CD4-positive, alpha-beta T cell (primary cell): ENCODE measurements at regions not wholly inside any gene's neighbourhood (a gene's known extent, or its start where the extent isn't known, plus 50 kb on each side); places are given as distances from the start of the nearest gene placed in this dataset.
"Not testable (repeated sequence)": the region's sequence is repeated elsewhere in the genome, so short reads cannot be mapped to it uniquely, and the experiment has no call there.

Experiments
- ATAC-seq: fragments of 200-7000 bp; cut with Tn5 transposase; one replicate; pipeline ENCODE4 v1.10.0; 2022; ENCODE audit warnings: mild to moderate bottlenecking; ENCODE audit not compliant: poor library complexity
- CTCF ChIA-PET: fragments of 350-600 bp; sonication (Branson Sonifier 250); formaldehyde crosslinking; loops from one replicate; lab custom pipeline; 2021; ENCODE audit warnings: antibody characterized with exemption, inconsistent platforms; lab: Charles Lee
- POLR2A ChIA-PET: fragments of 350-600 bp; sonication (Branson Sonifier 250); formaldehyde crosslinking; loops from one replicate; lab custom pipeline; 2021; ENCODE audit warnings: antibody characterized with exemption, inconsistent platforms; lab: Charles Lee
- DNase-seq, 14 experiments: peaks; one replicate each; pipeline ENCODE4 v3.0.0-alpha.2; 2013 to 2020; ENCODE audit warnings: mixed read lengths in 2 of 14
- H3K27ac ChIP-seq, 2 donors: one replicate each; pipeline versions ENCODE4 v1.5.1 to v1.7.0; 2013; ENCODE audit warnings: low read length in 2 of 2, low read depth in 1 of 2, mild to moderate bottlenecking in 1 of 2
- H3K27me3 ChIP-seq, 2 experiments: 1 replicate in 1 of 2; 2 replicates in 1 of 2; pipeline versions ENCODE4 v1.6.1 to v1.7.0; 2013; ENCODE audit warnings: low read length in 2 of 2, control low read depth in 1 of 2, mild to moderate bottlenecking in 1 of 2, moderate library complexity in 1 of 2; ENCODE audit not compliant: insufficient read depth in 2 of 2, control insufficient read depth in 1 of 2
- H3K36me3 ChIP-seq: one replicate; pipeline ENCODE4 v1.6.1; 2013; ENCODE audit warnings: low read length, control low read depth; ENCODE audit not compliant: insufficient read depth
- H3K4me1 ChIP-seq: one replicate; pipeline ENCODE4 v1.6.1; 2013; ENCODE audit warnings: low read length, control low read depth; ENCODE audit not compliant: insufficient read depth
- H3K4me3 ChIP-seq: one replicate; pipeline ENCODE4 v1.5.1; 2013; ENCODE audit warnings: mild to moderate bottlenecking, low read length, moderate library complexity
- H3K9me3 ChIP-seq, 2 experiments: 1 replicate in 1 of 2; 2 replicates in 1 of 2; pipeline versions ENCODE4 v1.6.1 to v1.7.0; 2013; ENCODE audit warnings: low read length in 2 of 2, mild to moderate bottlenecking in 2 of 2, control low read depth in 1 of 2, moderate library complexity in 1 of 2; ENCODE audit not compliant: control insufficient read depth in 1 of 2, insufficient read depth in 1 of 2
- H3K27ac Mint-ChIP-seq: one replicate; pipeline ENCODE4 v1.8.0; 2020; ENCODE audit warnings: mixed read lengths
- H3K27me3 Mint-ChIP-seq: one replicate; pipeline ENCODE4 v1.8.0; 2021; ENCODE audit warnings: mixed read lengths
- H3K36me3 Mint-ChIP-seq: one replicate; pipeline ENCODE4 v1.8.0; 2021; ENCODE audit warnings: low read depth, mixed read lengths
- H3K4me1 Mint-ChIP-seq: one replicate; pipeline ENCODE4 v1.8.0; 2021; ENCODE audit warnings: low read depth, mixed read lengths
- H3K4me3 Mint-ChIP-seq: one replicate; pipeline ENCODE4 v1.8.0; 2020; ENCODE audit warnings: mild to moderate bottlenecking, mixed read lengths
- H3K9me3 Mint-ChIP-seq: one replicate; pipeline ENCODE4 v1.8.0; 2020; ENCODE audit warnings: mixed read lengths
- intact Hi-C, 2 experiments: fragments of 100-400 bp; cut with DNase I in 1 of 2; cut with micrococcal nuclease in 1 of 2; formaldehyde crosslinking; loops; one replicate each; pipeline versions ENCODE4 v1.15.1 to v1.9.0; 2023 to 2025; cut with DNase I, micrococcal nuclease
- TF ChIP-seq, protein P1 (sequence below): fragments of 200-600 bp; IDR thresholded peaks from one replicate; pipeline ENCODE4 v1.8.0; 2022; ENCODE audit warnings: antibody characterized with exemption, mild to moderate bottlenecking

- H3K27me3 ChIP-seq, result no peaks in the 10 kb centered on the region
- ChIA-PET POLR2A (no interaction called here), CTCF (no interaction called here)
- no peak overlapping the region for H3K4me3 Mint-ChIP-seq
- ATAC-seq, result no peak
- intact Hi-C loops, result no loop called here
- H3K9me3 ChIP-seq, result peaks cover 7 to 11% of the 10 kb centered on the region in 2 experiments
- DNase-seq, result no peak
- H3K4me3 ChIP-seq, result no peak overlapping the region
- no peak overlapping the region for H3K27ac ChIP-seq
- no peaks in the 10 kb centered on the region for H3K36me3 ChIP-seq
- H3K27me3 Mint-ChIP-seq, result no peaks in the 10 kb centered on the region
- H3K27ac Mint-ChIP-seq, result no peak overlapping the region
- H3K36me3 Mint-ChIP-seq, result peaks cover 48% of the 10 kb centered on the region
- peaks cover 25% of the 10 kb centered on the region for H3K9me3 Mint-ChIP-seq
- no peaks in the 10 kb centered on the region for H3K4me1 ChIP-seq
- no peaks in the 10 kb centered on the region for H3K4me1 Mint-ChIP-seq
- TF ChIP-seq, protein P1, sequence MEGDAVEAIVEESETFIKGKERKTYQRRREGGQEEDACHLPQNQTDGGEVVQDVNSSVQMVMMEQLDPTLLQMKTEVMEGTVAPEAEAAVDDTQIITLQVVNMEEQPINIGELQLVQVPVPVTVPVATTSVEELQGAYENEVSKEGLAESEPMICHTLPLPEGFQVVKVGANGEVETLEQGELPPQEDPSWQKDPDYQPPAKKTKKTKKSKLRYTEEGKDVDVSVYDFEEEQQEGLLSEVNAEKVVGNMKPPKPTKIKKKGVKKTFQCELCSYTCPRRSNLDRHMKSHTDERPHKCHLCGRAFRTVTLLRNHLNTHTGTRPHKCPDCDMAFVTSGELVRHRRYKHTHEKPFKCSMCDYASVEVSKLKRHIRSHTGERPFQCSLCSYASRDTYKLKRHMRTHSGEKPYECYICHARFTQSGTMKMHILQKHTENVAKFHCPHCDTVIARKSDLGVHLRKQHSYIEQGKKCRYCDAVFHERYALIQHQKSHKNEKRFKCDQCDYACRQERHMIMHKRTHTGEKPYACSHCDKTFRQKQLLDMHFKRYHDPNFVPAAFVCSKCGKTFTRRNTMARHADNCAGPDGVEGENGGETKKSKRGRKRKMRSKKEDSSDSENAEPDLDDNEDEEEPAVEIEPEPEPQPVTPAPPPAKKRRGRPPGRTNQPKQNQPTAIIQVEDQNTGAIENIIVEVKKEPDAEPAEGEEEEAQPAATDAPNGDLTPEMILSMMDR, result no peak
These were observed 1390.6 kb downstream of the UQCRFS1 start for GRCh38 chr19:27822336-27822735.

DNA sequence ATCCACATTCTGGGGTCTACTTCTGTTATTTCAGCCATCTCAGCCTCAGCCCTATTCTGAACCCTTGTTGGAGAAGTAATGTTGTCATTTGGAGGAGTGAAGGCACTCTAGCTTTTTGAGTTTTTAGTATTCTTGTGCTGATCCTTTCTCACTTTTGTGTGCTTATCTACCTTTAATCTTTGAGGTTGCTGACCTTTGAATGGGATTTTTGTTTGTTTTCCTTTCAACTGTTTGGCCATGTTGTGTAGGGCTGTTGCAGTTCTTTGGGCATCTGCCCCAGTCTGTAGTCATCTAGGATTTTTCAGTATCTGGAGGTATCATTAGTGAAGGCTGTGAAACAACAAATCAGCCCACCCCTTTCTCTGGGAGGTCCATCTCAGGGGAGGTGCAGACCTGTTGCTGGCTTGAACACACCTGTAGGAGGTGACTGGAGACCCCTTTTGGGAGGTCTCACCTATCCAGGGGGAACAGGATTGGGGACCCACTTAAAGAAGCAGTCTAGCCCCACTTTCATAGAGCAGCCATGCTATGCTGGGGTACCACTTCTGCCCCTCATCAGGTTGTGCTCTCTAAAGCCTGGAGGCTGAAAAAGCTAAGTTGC lies 1391.4 kb downstream of the UQCRFS1 start:
- ChIA-PET CTCF (no interaction called here), POLR2A (no interaction called here)
- no peaks in the 10 kb centered on the region for H3K4me1 ChIP-seq
- DNase-seq, result no peak
- no peaks in the 10 kb centered on the region for H3K36me3 ChIP-seq
- TF ChIP-seq, protein P1, result no peak
- peaks cover 7 to 11% of the 10 kb centered on the region in 2 experiments for H3K9me3 ChIP-seq
- no peak overlapping the region for H3K4me3 ChIP-seq
- ATAC-seq, result no peak
- H3K27ac ChIP-seq, result no peak overlapping the region
- Mint-ChIP-seq H3K4me1 (no peaks in the 10 kb centered on the region), H3K4me3 (no peak overlapping the region), H3K27me3 (no peaks in the 10 kb centered on the region), H3K36me3 (peaks cover 54% of the 10 kb centered on the region), H3K27ac (no peak overlapping the region), H3K9me3 (peaks cover 29% of the 10 kb centered on the region)
- H3K27me3 ChIP-seq, result no peaks in the 10 kb centered on the region
- intact Hi-C loops, result no loop called here

DNA sequence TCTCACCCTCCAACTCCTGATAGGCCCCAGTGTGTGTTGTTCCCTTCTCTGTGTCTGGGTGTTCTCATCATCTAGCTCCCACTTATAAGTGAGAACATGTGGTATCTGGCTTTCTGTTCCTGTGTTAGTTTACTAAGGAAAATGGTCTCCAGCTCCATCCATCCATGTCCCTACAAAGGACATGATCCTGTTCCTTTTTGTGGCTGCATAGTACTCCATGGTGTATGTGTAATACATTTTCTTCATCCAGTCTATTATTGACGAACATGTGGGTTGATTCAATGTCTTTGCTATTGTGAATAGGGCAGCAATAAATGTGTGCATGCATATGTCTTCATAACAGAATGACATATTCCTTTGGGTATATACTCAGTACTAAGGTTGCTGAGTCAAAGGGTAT lies 1397.0 kb downstream of the UQCRFS1 start:
- no peak for ATAC-seq
- peaks cover 50% of the 10 kb centered on the region for H3K36me3 Mint-ChIP-seq
- POLR2A ChIA-PET, result no interaction called here

DNA sequence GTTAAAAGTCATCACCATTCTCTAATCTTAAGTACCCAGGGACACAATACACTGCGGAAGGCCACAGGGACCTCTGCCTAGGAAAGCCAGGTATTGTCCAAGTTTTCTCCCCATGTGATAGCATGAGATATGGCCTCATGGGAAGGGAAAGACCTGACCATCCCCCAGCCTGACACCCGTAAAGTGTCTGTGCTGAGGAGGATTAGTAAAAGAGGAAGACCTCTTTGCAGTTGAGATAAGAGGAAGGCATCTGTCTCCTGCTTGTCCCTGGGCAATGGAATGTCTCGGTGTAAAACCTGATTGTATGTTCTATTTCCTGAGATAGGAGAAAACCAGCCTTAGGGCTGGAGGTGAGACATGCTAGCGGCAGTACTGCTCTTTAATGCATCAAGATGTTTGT lies 1398.1 kb downstream of the UQCRFS1 start:
- H3K4me1 ChIP-seq, H3K4me1 Mint-ChIP-seq, H3K27me3 ChIP-seq, H3K36me3 ChIP-seq, ATAC-seq, H3K27me3 Mint-ChIP-seq, DNase-seq, intact Hi-C loops, H3K27ac ChIP-seq, H3K4me3 Mint-ChIP-seq, POLR2A ChIA-PET, H3K4me3 ChIP-seq, CTCF ChIA-PET, H3K27ac Mint-ChIP-seq, H3K9me3 ChIP-seq: not testable (repeated sequence)
- Mint-ChIP-seq H3K9me3 (peaks cover 29% of the 10 kb centered on the region), H3K36me3 (peaks cover 46% of the 10 kb centered on the region)

More for the DNA sequence above, 1397.0 kb downstream of the UQCRFS1 start:
- no peak overlapping the region for H3K27ac Mint-ChIP-seq
- H3K9me3 ChIP-seq, result peaks cover 0 to 8% of the 10 kb centered on the region in 2 experiments
- H3K27me3 Mint-ChIP-seq, result no peaks in the 10 kb centered on the region
- DNase-seq, result no peak
- intact Hi-C loops, result no loop called here
- H3K27me3 ChIP-seq, result no peaks in the 10 kb centered on the region
- no peak overlapping the region for H3K4me3 ChIP-seq
- peaks cover 29% of the 10 kb centered on the region for H3K9me3 Mint-ChIP-seq
- H3K36me3 ChIP-seq, result no peaks in the 10 kb centered on the region
- no peaks in the 10 kb centered on the region for H3K4me1 ChIP-seq
- no peak overlapping the region for H3K4me3 Mint-ChIP-seq
- CTCF ChIA-PET, result no interaction called here
- H3K27ac ChIP-seq, result no peak overlapping the region
- TF ChIP-seq, protein P1, result no peak
- H3K4me1 Mint-ChIP-seq, result no peaks in the 10 kb centered on the region

DNA sequence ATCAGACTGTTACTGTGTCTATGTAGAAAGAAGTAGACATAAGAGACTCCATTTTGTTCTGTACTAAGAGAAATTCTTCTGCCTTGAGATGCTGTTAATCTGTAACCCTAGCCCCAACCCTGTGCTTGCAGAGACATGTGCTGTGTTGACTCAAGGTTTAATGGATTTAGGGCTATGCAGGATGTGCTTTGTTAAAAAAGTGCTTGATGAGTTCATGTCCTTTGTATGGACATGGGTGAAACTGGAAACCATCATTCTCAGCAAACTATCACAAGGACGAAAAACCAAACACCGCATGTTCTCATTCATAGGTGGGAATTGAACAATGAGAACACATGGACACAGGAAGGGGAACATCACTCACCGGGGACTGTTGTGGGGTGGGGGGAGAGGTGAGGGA lies 1398.7 kb downstream of the UQCRFS1 start:
- H3K27me3 ChIP-seq, CTCF ChIA-PET: not testable (repeated sequence)
- peaks cover 29% of the 10 kb centered on the region for H3K9me3 Mint-ChIP-seq

More for the DNA sequence above, 1398.7 kb downstream of the UQCRFS1 start:
- ATAC-seq, H3K27ac Mint-ChIP-seq, POLR2A ChIA-PET, H3K27me3 Mint-ChIP-seq, DNase-seq, H3K4me3 ChIP-seq, H3K36me3 ChIP-seq, H3K4me1 ChIP-seq, H3K9me3 ChIP-seq, intact Hi-C loops, H3K4me1 Mint-ChIP-seq, H3K27ac ChIP-seq, H3K4me3 Mint-ChIP-seq: not testable (repeated sequence)
- peaks cover 46% of the 10 kb centered on the region for H3K36me3 Mint-ChIP-seq
